Smooth muscle cell (in vitro differentiated cells): ENCODE measurements at regions not wholly inside any gene's neighbourhood (a gene's known extent, or its start where the extent isn't known, plus 50 kb on each side); places are given as distances from the start of the nearest gene placed in this dataset.
"Not testable (repeated sequence)": the region's sequence is repeated elsewhere in the genome, so short reads cannot be mapped to it uniquely, and the experiment has no call there.

Source experiments
- DNase-seq: peaks from one replicate; lab custom pipeline; 2025; ENCODE audit not compliant: unreplicated experiment; lab: John Stamatoyannopoulos, UW
- H2AFZ ChIP-seq: fragments of 200-600 bp; sonication (generic); 2 replicates; pipeline ENCODE4 v1.6.0; 2016; ENCODE audit warnings: antibody characterized with exemption, low read depth, mild to moderate bottlenecking
- H3F3A ChIP-seq: fragments of 200-600 bp; sonication (generic); 2 replicates; pipeline ENCODE4 v1.6.0; 2017; ENCODE audit warnings: antibody characterized with exemption, low read depth
- H3K27ac ChIP-seq: fragments of 200-600 bp; sonication (generic); 2 replicates; pipeline ENCODE4 v1.5.1; 2016; ENCODE audit warnings: low read depth, mild to moderate bottlenecking
- H3K27me3 ChIP-seq: fragments of 200-600 bp; sonication (generic); 2 replicates; pipeline ENCODE4 v1.6.1; 2016; ENCODE audit warnings: low read depth, mild to moderate bottlenecking
- H3K36me3 ChIP-seq: fragments of 200-600 bp; sonication (generic); 2 replicates; pipeline ENCODE4 v1.5.1; 2016; ENCODE audit warnings: low read depth
- H3K4me1 ChIP-seq: fragments of 200-600 bp; sonication (generic); 2 replicates; pipeline ENCODE4 v1.5.1; 2016; ENCODE audit warnings: low read depth
- H3K4me2 ChIP-seq: fragments of 200-600 bp; sonication (generic); 2 replicates; pipeline ENCODE4 v1.6.0; 2016; ENCODE audit warnings: mild to moderate bottlenecking
- H3K4me3 ChIP-seq: fragments of 200-600 bp; sonication (generic); 2 replicates; pipeline ENCODE4 v1.5.1; 2016; ENCODE audit warnings: mild to moderate bottlenecking
- H3K79me2 ChIP-seq: fragments of 200-600 bp; sonication (generic); 2 replicates; pipeline ENCODE4 v1.6.0; 2016; ENCODE audit warnings: low read depth, mild to moderate bottlenecking
- H3K9ac ChIP-seq: fragments of 200-600 bp; sonication (generic); 2 replicates; pipeline ENCODE4 v1.6.0; 2016; ENCODE audit warnings: low read depth
- H3K9me3 ChIP-seq: fragments of 200-600 bp; sonication (generic); replicated peaks from 2 replicates; pipeline ENCODE4 v1.5.1; 2016; ENCODE audit warnings: low read depth
- H4K20me1 ChIP-seq: fragments of 200-600 bp; sonication (generic); 2 replicates; pipeline ENCODE4 v1.6.0; 2016; ENCODE audit warnings: low read depth
- WGBS: methylation state at CpG from one replicate; pipeline ENCODE4 v1.1.7; 2016; ENCODE audit warnings: low lambda C conversion rate; 5-methylcytosine and 5-hydroxymethylcytosine counted together
- TF ChIP-seq, protein P1 (sequence below): fragments of 200-600 bp; sonication (generic); IDR thresholded peaks from 2 replicates; pipeline ENCODE4 v1.5.1; 2017; ENCODE audit warnings: borderline replicate concordance, mild to moderate bottlenecking, antibody characterized with exemption; ENCODE audit not compliant: insufficient read depth, poor library complexity, severe bottlenecking

DNA sequence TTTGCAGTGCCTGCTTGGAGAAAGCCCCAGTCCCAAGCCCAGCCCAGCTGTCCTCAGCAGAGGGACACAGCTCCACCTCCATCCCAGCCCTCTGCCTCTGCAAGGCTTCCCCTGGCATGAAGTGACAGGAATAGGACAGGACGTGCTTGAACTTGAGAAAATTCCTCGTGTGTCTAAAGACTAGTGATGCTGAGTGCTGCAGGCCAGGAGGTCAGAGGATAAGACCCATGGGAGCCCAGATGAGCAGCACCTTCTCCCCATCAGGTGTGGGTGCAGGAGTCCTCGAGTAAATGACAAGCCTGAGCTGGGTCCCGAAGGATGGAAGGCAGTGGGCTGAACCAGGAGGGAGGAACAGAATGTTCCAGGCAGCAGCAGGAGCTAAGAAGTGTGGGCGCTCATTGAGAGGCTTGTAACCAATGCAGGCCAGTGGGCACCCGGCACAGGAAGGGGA is 67.8 kb upstream of the UXS1 start:
- no peaks in the 10 kb centered on the region for H4K20me1 ChIP-seq
- no peaks in the 10 kb centered on the region for H3K79me2 ChIP-seq
- H3K4me3 ChIP-seq, result no peak overlapping the region
- no peaks in the 10 kb centered on the region for H3K9me3 ChIP-seq
- H2AFZ ChIP-seq, result no peak overlapping the region
- no peaks in the 10 kb centered on the region for H3F3A ChIP-seq
- no peaks in the 10 kb centered on the region for H3K4me1 ChIP-seq
- H3K36me3 ChIP-seq, result no peaks in the 10 kb centered on the region
- H3K27ac ChIP-seq, result no peak overlapping the region
- TF ChIP-seq, protein P1, sequence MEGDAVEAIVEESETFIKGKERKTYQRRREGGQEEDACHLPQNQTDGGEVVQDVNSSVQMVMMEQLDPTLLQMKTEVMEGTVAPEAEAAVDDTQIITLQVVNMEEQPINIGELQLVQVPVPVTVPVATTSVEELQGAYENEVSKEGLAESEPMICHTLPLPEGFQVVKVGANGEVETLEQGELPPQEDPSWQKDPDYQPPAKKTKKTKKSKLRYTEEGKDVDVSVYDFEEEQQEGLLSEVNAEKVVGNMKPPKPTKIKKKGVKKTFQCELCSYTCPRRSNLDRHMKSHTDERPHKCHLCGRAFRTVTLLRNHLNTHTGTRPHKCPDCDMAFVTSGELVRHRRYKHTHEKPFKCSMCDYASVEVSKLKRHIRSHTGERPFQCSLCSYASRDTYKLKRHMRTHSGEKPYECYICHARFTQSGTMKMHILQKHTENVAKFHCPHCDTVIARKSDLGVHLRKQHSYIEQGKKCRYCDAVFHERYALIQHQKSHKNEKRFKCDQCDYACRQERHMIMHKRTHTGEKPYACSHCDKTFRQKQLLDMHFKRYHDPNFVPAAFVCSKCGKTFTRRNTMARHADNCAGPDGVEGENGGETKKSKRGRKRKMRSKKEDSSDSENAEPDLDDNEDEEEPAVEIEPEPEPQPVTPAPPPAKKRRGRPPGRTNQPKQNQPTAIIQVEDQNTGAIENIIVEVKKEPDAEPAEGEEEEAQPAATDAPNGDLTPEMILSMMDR, result no peak
- DNase-seq, result no peak
- no peaks in the 10 kb centered on the region for H3K27me3 ChIP-seq
- no peak overlapping the region for H3K9ac ChIP-seq
- WGBS, result 60% methylated on average over 6 of the region's 6 CpGs
- H3K4me2 ChIP-seq, result no peak overlapping the region

DNA sequence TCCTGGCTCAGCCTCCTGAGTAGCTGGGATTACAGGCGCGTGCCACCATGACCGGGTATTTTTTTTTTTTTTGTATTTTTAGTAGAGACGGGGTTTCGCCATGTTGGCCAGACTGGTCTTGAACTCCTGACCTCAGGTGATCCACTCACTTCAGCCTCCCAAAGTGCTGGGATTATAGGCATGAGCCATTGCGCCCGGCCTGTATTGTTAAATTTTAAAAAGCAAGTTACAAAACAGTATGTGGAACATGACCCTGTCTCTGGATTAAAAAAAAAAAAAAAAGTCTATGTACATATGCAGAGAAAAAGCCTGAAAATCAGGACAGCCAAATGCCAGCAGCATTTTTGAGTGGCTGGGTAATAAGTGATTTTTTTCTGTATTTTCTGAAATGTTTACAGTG is 64.8 kb upstream of the UXS1 start:
- H3K4me3 ChIP-seq, DNase-seq, H2AFZ ChIP-seq, H3K27ac ChIP-seq, H3K4me2 ChIP-seq, H3K4me1 ChIP-seq, H3K36me3 ChIP-seq, H3F3A ChIP-seq, H3K9ac ChIP-seq, H4K20me1 ChIP-seq, H3K27me3 ChIP-seq, H3K9me3 ChIP-seq, H3K79me2 ChIP-seq: not testable (repeated sequence)
- WGBS, result 98% methylated on average over 7 of the region's 7 CpGs

DNA sequence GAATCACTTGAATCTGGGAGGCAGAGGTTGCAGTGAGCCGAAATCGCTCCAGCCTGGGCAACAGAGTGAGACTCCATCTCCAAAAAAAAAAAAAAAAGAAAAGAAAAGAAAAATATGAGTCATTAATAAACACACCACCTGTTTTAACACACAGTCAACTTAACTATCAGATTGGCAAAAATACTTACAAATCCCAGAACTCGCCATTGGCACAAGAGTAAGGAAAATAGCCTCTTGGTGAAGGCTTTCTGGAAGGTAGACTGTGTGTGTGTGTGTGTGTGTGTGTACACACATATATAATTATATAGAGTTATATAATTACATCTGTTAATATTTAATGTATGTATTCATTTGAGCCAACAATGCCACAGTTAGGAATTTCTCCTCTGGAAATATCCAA is 63.7 kb upstream of the UXS1 start:
- no peaks in the 10 kb centered on the region for H3F3A ChIP-seq
- H3K4me2 ChIP-seq, result no peak overlapping the region
- H3K4me1 ChIP-seq, result no peaks in the 10 kb centered on the region
- no peaks in the 10 kb centered on the region for H3K9me3 ChIP-seq
- 98% methylated on average over 3 of the region's 3 CpGs for WGBS
- H3K79me2 ChIP-seq, result no peaks in the 10 kb centered on the region
- no peaks in the 10 kb centered on the region for H3K36me3 ChIP-seq
- no peak for DNase-seq
- H3K27me3 ChIP-seq, result no peaks in the 10 kb centered on the region
- no peak overlapping the region for H3K9ac ChIP-seq
- TF ChIP-seq, protein P1, result no peak
- no peaks in the 10 kb centered on the region for H4K20me1 ChIP-seq
- no peak overlapping the region for H3K27ac ChIP-seq
- H3K4me3 ChIP-seq, result no peak overlapping the region
- H2AFZ ChIP-seq, result no peak overlapping the region

DNA sequence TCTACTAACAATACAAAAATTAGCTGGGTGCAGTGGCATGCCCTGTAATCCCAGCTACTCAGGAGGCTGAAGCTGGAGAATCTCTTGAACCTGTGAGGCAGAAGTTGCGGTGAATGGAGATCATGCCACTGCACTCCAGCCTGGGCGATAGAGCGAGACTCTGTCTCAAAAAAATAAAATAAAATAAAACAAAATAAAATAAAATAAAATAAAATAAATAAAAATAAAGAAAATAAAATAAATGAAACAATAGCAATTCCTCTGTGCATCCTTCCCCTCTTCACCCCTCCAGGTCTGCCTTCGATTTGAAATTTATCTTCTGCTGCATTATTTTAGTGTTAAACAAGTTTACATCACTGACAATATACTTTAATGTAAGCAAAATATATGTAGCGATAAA is 63.0 kb upstream of the UXS1 start:
- H3K27me3 ChIP-seq, result no peaks in the 10 kb centered on the region
- H3K79me2 ChIP-seq, result no peaks in the 10 kb centered on the region
- H3K9me3 ChIP-seq, result no peaks in the 10 kb centered on the region
- DNase-seq, result no peak
- H3K36me3 ChIP-seq, result no peaks in the 10 kb centered on the region
- H2AFZ ChIP-seq, result no peak overlapping the region
- no peak overlapping the region for H3K27ac ChIP-seq
- TF ChIP-seq, protein P1, result no peak
- WGBS, result 97% methylated on average over 5 of the region's 5 CpGs
- no peaks in the 10 kb centered on the region for H4K20me1 ChIP-seq
- H3F3A ChIP-seq, result no peaks in the 10 kb centered on the region
- H3K4me3 ChIP-seq, result no peak overlapping the region
- H3K4me1 ChIP-seq, result no peaks in the 10 kb centered on the region
- no peak overlapping the region for H3K9ac ChIP-seq
- no peak overlapping the region for H3K4me2 ChIP-seq

DNA sequence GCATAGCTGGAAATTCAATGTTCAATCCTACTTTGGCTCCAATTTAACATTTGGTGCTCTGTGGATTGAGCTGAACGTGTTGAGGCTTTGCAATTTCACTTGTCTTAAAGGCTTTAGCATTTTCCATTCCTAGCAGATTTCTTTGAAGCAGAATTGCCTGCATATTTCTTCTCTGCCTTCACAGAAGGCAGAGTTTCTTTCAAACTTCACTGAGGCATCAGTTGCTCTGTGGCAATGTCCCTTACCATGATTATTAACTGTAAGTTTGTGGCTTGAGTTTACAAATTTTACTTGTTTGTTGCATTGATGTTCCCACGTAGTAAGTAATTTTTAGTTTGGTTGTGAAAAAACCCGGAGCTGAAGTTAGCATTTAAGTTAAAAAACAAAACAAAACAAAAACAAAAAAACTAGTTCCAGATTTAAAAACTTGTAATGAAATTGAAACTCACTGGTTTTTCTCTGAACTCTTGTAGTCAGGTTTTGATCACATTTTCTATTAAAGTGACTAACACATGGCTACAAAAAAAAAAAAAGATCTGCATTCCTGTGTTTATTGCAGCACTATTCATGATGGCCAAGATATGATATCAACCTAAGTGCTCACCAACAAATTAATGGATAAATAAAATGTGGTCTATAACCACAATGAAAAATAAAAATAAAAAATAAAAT is 55.2 kb upstream of the UXS1 start:
- not testable (repeated sequence) for H3K4me1 ChIP-seq, H3K4me2 ChIP-seq, H3K4me3 ChIP-seq, H2AFZ ChIP-seq, H3K9ac ChIP-seq, H3K9me3 ChIP-seq, H3K27ac ChIP-seq, H4K20me1 ChIP-seq, H3K27me3 ChIP-seq, DNase-seq, H3K36me3 ChIP-seq, H3F3A ChIP-seq, H3K79me2 ChIP-seq
- 87% methylated on average over 3 of the region's 3 CpGs for whole genome bisulfite sequencing
